Astrocyte of the spinal cord (primary cell): ENCODE measurements at regions not wholly inside any gene's neighbourhood (a gene's known extent, or its start where the extent isn't known, plus 50 kb on each side); places are given as distances from the start of the nearest gene placed in this dataset.

Experiments used
- DNase-seq: peaks from one replicate; pipeline ENCODE4 v3.0.0; 2011; ENCODE audit warnings: low read depth, low spot score
- H3K4me3 ChIP-seq: 2 replicates; pipeline ENCODE4 v1.5.1; 2011; ENCODE audit warnings: low read depth, mild to moderate bottlenecking, low read length, moderate library complexity
- CTCF ChIP-seq: IDR thresholded peaks from 2 replicates; pipeline ENCODE4 v1.5.1; 2012; ENCODE audit warnings: low read depth, mild to moderate bottlenecking, low read length, inconsistent platforms
- in situ Hi-C: cut with HindIII; loops from 2 replicates; pipeline ENCODE4 v1.10.0; 2017; ENCODE audit warnings: low sequenced_read_pairs

GRCh38 chr4:60502733-60503132 lies 697.4 kb upstream of the ADGRL3 start:
- TF ChIP-seq CTCF: no peak
- in situ Hi-C loops: no loop called here
- H3K4me3 ChIP-seq: no peak overlapping the region
- no peak for DNase-seq

GRCh38 chr4:60506061-60506460 lies 694.1 kb upstream of the ADGRL3 start:
- DNase-seq: peak; percentile 7
- H3K4me3 ChIP-seq: no peak overlapping the region
- in situ Hi-C loops: no loop called here
- TF ChIP-seq CTCF: no peak

GRCh38 chr4:60522265-60522664 lies 677.9 kb upstream of the ADGRL3 start:
- H3K4me3 ChIP-seq: no peak overlapping the region
- TF ChIP-seq CTCF: no peak
- DNase-seq: no peak
- in situ Hi-C loops: no loop called here

- TF ChIP-seq CTCF: no peak
- no peak for DNase-seq
- in situ Hi-C loops: no loop called here
- no peak overlapping the region for H3K4me3 ChIP-seq
Observed at GRCh38 chr4:60531776-60532379, 668.2 kb upstream of the ADGRL3 start.

DNA sequence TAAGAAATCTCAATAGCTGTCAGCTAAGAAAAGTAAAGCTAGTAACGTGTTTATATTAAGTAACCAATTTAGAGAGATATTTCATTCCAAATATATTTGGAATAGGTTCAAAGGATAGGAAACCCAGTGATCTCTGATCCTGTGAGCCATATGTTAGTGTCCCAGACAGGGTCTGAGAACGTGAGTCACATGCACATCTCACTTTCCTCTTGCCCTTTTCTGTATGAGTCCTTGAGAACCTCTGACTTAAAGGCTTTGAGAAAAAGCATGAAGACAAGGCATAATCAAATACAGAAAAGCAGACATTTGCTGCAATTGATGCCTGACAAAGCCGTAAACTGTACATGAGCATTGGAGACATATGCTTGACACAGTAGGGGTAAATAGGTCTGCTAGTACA lies 655.1 kb upstream of the ADGRL3 start:
- DNase-seq: no peak
- no peak overlapping the region for H3K4me3 ChIP-seq
- no peak for TF ChIP-seq CTCF
- in situ Hi-C loops: no loop called here

- in situ Hi-C loops: no loop called here
- TF ChIP-seq CTCF: no peak
- no peak overlapping the region for H3K4me3 ChIP-seq
- no peak for DNase-seq
Observed at GRCh38 chr4:60562334-60562733, 637.8 kb upstream of the ADGRL3 start.

DNA sequence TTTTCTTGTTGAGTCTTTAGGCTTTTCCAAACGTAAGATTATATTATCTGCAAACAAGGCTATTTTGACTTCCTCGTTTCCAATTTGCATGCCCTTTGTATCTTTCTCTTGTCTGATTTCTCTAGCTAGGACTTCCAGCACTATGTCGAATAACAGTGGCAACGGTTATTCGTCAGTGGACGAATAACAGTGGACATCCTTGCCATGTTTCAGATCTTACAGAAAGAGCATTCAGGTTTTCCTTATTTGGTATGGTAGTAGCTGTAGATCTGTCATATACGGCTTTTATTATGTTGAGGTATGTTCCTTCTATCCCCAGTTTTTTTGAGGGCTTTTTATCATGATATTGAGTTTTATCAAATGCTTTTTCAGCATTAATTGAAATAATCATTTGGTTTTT lies 634.6 kb upstream of the ADGRL3 start:
- no peak for DNase-seq
- no peak for TF ChIP-seq CTCF
- no peak overlapping the region for H3K4me3 ChIP-seq
- in situ Hi-C loops: no loop called here
